DMS53 treated with DMSO at 0.1 percent for 48 hours (cell line): ENCODE measurements at regions not wholly inside any gene's neighbourhood (a gene's known extent, or its start where the extent isn't known, plus 50 kb on each side); places are given as distances from the start of the nearest gene placed in this dataset.
"Not testable (repeated sequence)": the region's sequence is repeated elsewhere in the genome, so short reads cannot be mapped to it uniquely, and the experiment has no call there.

Experiments
- DNase-seq: peaks from one replicate; lab custom pipeline; 2025; ENCODE audit not compliant: unreplicated experiment; lab: John Stamatoyannopoulos, UW

DNA sequence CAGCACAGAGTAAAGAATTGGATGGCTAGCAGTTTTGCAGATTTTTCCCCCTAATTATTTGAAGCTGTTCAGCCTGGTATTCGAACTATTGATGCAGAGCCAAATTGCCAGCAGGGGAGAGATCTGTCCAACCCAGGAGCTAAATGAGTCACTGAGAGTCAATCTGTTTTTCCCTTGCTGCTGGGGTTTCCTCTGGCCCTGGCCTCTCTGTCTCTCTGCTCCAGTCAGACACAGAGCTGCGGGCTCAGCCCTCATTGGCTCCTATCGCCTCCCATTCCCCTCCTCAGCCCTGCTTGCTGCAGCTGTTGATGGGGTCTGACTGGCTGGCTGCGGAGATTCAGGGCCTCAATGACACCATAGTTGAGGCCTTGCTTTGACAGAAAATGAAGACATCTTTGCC is 284.9 kb upstream of the NOTCH2NLA start:
- DNase-seq = not testable (repeated sequence)

DNA sequence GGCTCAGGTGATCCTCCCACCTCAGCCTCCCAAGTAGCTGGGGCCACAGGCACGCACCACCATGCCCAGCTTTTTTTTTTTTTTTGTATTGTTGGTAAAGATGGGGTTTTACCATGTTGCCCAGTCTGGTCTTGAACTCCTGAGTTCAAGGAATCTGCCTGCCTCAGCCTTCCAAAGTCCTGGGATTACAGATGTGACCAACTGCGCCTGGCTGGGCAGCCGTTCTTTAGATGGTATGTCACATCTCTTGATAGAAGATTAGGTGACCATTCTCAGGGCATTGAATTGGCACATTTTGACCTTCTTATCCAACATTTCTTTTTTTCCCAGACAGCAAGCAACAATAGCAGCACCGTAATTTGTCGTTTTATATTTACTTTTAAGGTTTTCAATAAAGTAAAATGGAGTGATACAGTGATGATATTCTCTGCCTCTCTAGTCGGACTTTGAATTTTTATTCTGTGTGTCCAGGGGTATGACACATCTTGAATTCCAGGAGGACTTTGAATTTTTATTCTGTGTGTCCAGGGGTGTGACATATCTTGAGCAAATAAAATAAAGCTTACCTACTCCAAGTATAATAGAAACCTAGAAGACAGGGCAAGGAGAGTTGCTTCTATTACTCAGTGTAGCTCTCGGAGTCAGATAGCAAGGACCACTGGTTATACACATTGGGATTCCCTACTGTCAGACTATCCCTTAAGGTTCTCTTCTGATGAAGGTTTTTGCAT is 282.4 kb upstream of the NOTCH2NLA start:
- DNase-seq = not testable (repeated sequence)

DNA sequence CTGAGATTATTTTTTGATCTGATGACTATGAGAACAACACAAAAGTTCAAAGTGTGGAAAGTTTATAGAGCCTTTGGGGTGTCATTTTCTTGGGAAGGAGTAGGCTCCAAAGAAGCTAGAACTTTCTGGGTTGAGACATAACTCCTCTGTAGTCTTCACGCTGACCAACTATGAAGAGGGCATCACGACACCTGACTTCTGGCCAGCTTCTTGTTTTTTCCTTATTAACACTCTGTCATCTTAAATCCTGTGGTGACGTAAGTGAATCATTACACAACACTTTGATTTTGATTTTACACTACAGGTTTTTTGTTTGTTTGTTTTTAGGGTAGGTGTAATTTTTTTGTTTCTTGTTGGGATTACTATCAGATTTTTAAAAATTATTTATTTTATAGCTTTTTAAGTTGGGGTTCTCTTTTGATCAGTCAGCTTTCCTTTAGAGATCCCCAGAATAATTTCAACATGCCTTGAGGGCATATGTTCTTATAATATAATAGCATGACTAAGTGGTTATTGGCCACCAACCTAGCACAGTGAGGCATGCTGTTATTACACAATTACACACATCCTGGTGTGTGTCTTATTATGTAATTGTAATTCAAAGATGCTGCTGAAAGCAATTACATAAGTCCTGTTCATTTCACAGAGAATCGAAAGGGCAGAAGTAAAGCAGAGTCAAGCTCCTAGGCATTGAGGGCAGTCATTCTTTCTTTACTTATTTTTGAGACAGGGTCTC is 281.6 kb upstream of the NOTCH2NLA start:
- DNase-seq = not testable (repeated sequence)

DNA sequence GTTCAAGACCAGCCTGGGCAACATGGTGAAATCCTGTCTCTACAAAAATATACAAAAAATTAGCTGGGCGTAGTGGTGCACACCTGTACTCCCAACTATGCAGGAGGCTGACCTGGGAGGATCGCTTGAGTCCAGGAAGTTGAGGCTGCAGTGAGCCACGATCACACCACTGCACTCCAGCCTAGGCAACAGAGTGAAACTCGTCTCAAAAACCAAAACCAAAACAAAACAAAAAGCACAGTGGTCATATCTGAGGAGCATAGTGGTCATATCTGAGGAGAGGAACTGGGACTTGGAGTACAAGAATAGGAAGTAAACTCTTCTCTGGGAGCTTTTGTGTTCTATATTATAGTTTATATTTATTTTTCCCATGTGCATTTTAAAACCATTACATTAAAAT is 275.3 kb upstream of the NOTCH2NLA start:
- DNase-seq = not testable (repeated sequence)

DNA sequence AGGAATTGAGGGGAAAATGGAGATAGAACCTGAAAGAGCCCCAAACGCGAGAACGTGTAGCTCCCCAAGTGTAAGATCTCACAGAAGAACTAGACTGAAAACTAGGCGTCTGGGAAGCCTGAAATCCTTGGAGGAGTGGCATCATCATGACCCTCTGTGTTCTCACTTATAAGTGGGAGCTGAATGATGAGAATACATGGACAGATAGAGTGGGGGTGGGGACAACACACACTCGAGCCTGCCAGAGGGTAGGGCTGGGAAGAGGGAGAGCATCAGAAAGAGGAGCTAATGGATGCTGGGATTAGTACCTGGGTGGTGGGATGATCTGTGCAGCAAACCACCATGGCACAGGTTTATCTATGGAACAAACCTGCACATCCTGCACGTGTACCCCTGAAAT is 258.7 kb upstream of the NOTCH2NLA start:
- DNase-seq = not testable (repeated sequence)

DNA sequence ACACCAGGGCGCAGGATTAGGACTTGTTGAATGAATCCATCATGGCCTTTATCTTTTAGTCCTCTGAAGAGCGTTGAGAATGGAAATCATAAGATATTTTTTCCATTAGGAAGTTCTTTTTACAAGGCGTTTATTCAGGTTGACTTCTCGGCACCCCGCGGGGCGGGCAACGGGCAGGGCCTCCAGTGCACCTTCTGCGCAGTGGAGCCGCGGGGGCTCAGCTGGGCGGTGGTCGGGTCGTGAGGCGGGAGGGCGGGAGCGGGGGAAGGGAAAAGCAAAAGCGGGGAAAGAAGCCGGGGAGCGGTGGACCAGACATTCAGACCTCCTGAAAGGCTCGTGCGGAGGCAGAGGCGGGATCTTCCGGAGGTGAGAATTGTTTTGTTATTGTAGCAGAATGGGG is 258.3 kb upstream of the NOTCH2NLA start:
- not testable (repeated sequence) for DNase-seq

DNA sequence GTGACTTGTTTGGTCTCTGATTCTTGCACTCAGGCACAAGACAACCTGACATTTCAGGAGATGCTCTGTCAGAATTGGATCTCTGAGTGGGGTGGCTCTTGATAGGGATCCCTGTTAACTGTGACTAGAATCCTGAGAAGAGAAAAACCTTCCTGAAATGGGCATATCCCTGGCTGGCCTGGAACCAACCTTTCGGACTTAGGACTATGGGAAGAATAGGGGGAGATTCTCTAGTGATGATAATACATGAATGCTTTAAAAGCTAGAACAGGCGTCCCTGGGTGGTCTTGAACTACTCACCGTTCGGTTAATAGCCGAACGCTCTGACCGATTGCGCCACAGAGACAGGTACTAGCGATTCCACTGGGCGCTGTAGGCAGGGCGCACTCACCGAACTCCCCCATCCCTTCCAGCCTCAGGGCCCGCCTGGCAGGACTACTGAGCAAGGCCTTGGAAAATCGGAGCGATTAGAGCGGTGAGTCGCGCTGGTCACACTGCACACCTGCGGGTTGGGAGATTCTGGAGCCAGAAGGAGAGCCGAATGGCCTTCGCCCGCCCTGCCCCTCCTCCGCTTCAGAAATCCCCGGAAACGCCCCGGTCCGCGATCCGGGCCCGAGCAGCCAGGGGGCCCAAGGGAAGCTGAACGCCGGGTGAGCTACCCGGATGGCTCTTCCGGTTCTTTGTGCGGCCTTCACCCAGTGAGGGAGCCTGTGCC is 257.6 kb upstream of the NOTCH2NLA start:
- peak; percentile 20 for DNase-seq

DNA sequence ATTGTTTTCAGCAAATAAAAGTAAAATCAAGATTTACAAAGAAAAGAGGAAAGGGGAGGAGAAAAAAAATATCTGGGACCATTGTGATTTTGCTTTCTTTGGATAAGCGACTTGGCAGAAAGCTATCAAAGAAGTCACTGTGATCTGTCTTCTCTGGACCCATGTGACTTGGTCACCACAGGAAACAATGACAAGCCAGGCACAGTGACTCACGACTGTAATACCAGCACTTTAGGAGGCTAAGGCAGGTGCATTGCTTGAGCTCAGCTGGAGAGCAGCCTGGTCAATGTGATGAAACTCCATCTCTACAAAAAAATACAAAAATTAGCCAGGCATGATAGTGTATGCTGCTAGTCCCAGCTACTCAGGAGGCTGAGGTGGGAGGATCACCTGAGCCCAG is 255.4 kb upstream of the NOTCH2NLA start:
- not testable (repeated sequence) for DNase-seq

DNA sequence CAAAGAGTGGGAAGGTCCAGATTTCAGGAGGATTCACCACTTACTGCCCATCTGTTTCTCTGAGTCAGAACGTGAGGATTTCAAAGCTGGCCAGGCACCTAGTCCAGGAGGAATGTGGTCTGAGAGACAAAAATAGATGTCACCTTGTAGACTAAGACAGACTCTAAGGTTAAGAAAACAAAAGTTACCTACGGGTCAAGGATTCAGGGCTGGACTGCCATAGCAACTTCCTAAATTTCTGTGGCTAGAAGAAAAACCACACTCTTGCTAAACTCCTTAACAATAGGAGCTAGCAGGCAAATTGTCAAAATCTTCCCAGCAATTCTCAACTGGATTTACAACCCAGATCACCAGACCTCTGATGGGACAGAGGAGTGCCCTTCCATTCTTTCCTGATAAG is 250.4 kb upstream of the NOTCH2NLA start:
- DNase-seq = not testable (repeated sequence)

DNA sequence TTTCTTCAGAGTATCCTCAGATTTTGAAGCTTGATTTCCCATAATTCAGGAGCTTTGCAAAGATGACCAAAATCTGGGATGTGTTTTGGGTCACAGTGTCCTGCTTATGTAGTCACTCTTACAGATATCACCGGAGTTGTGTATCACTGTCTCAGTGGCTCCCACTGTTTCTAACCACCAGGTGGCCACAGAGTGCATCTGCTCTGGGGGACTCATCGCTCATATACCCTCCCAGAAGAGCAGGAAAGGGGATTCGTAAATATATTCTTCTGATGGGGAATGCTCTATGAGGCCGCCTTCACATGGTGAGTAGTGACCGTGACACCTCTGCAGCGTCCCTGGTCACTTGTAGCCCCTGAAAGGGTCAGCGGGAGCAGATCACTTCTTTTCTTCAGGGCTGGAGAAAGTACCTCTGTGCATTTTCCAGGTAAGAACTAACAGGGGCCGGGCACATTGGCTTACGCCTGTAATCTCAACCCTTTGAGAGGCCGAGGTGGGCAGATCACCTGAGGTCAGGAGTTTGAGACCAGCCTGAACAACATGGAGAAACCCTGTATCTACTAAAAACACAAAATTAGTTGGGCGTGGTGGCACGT is 249.4 kb upstream of the NOTCH2NLA start:
- peak; percentile 18 for DNase-seq

DNA sequence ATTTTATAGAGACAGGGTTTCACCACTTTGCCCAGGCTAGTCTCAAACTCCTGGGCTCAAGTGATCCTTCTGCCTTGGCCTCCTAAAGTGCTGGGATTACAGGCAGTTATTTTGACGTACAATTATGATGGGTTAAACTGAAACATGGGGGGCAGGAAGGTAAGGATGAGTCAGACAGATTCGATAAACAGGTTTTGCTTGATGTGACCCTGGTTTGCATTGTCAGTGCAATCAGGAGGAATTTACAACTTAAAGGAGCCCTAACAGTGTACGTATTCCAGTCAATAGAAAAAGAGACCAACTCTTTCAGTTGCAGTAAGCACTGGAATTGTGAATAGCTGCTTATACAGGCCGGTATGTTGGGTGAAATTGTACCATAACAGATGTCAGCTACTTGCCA is 246.3 kb upstream of the NOTCH2NLA start:
- DNase-seq = not testable (repeated sequence)

DNA sequence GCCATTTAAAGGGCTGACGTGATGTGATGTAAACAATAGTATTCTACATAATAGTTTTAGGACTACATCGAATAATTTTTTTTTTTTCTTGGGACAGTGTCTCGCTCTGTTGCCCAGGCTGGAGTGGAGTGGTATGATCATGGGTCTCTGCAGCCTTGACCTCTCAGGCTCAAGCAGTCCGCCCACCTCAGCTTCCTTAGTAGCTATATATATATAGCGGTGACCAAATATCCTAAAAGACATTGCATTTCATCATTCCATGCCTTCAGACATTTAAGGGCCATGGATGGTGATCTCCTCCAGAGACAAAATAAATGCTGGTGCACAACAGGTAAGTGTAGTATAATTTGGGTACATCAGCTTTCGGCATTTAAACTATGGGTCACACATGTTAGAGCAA is 245.4 kb upstream of the NOTCH2NLA start:
- not testable (repeated sequence) for DNase-seq

DNA sequence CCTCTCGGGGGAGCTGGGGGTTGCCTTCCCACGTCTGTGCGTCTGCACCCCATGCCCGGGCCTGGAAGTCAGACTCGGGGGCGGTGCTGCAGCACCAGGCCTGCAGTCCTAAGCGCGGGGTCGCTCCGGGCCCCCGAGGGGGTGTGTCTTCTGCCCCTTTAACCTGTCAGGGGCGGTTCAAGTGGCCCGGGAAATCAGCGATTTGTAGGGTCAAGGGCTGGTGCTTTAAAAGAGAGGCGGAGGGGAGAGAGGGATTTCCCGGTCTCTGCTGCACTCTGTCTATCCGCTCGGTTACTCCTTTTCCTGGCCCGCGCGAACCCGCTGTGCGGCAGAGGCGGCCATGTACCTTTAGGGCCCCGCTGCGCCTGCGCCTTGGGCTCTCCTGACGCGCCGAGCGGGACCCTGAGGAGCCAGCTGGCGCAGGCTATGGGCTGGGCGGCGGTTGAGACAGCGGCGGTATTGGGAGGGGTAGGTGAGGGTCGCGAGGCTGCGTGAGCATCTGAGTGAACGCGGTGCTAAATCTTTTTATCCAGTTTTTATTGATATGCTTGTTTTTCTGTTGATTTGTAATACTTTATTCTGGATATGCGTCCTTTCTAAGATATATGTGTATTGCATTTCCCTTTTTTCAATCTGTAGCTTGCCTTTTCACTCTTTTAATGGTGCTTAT is 243.5 kb upstream of the NOTCH2NLA start:
- DNase-seq = peak; percentile 67

DNA sequence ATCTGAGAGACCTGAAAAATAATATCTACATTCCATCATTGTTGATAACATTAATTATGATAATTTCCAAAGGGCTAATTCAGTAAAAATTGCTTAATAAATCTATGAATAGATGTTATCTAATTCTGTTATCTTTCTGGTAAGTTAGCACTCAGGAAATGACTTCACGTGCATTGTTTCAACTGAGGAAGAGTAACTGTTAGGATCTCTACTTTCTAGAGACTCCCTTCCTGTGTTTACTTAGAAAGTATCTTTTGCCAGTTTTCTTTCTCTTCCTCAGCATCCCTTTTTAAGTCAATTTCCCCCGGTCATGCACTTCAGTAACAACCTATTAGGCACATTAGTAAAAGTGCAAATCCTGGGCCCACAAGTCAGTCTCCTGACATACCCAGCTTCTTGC is 231.1 kb upstream of the NOTCH2NLA start:
- not testable (repeated sequence) for DNase-seq

DNA sequence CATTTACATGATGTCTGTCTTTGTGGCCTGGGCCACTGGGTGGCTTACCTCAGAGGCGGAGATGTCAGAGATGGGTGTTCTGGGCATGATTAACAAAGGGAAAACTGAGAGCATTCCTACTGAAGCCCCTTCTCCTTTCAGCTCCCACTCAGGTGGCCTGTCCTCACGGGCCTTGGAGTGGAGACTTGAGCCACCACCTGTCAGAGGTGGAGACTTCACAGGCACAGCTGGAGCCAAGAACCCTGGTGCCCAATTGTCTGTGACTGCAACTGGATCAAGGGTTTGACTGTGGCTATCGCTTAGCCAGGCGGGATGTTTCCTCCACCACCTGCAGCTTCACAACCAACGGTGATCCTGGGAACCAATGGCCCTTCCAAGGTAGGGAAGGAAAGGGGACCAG is 230.5 kb upstream of the NOTCH2NLA start:
- DNase-seq = not testable (repeated sequence)

DNA sequence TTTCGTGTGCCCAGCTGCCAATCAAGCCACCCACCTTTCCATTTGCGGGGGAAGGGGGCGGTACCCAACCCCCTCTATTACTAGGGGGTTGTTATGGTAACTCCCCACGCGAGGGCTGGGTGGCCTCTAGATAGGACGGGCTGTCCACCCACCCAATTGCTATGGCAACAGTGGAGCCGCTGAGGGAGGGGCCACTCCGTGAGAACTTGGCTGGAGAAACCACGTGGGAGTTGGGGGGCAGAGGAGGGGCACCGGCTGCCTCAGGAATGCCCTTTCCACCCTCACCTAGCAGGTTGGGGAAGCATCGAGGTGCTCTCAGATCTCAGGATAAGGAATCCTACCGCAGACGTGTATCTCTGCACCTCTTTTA is 220.0 kb upstream of the NOTCH2NLA start:
- DNase-seq = not testable (repeated sequence)

DNA sequence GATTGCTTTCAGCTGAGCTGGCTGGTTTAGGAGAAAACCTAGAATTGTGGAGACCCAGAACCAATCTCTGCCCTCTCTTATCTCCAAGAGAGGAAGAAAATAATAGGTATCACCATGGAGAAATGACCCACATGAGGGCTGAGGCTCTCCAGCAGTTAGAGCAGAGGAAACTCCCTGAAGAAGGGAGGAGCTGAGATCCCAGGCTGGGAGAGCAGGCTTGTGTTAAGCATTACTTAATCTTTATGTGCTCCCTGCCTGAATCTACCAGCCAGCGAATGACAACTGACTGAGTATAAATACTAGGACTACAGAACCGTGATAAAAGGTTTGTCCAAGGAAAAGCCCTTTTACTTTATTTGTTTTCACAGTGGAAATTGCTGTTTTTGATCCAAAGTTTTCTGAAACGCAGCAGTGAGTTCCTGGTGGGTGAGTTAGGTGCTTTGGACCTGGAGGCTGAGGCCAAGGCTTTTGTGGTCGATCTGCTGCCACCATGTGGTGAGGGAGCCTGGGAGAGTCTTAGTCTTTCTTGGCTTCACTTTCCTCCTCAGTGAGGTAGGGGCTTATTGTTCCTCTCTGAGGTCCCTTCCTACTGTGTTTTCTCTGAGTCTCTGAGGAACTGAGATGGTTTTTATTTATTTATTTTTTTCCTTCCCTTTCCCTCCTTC is 219.5 kb upstream of the NOTCH2NLA start:
- not testable (repeated sequence) for DNase-seq

DNA sequence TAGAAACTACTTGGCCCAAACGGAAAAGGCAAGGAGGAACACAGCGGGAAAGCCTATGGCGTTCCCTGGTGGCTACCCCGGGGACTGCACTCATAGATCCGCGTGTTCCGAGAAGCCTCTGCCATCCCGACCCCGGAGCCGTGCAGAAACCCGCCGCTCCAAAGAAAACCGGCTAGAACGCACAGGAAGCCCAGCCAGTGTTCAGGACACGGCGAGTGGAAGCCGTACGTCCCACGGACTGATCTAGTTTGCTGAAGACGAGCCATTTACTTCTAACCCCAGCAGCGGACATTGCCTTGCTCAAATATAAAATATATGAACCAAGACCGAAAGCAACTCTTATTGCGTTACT is 215.0 kb upstream of the NOTCH2NLA start:
- not testable (repeated sequence) for DNase-seq

DNA sequence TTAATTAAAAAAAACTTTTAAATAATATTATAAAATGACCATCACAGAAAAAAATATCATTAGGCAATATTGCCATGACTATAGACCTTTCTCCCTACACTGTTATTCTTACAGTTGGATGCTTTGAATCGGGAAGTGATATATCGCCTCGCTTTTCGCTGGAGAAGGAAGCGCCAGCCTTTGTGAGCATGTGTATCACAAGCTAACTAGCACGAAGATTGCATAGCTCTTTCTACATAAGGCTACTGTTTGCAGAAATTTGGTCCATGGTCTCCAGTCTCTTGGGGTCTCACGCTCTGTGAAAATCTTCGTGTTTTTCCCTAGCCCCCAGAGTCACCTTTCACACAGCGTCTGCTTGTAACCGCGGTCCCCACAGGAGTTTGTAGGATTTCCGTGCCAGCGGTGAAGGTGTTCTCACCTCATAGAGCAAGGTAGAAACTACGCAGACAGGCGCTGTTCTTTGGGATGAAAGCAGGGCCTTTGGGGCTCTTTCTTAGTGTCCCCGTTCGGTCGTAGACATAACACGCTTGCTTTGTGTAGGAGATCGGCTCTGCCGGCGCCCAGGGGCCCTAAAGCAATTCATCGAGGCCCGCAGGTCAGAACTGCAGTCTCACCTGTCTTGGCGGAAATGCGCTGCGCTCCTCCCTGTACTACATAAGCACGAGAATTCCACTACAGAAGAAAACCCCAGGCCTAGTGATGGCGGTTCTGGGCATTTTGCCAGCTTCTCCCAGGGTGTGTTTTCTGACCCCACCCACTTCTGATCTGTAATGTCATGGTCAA is 214.5 kb upstream of the NOTCH2NLA start:
- not testable (repeated sequence) for DNase-seq

DNA sequence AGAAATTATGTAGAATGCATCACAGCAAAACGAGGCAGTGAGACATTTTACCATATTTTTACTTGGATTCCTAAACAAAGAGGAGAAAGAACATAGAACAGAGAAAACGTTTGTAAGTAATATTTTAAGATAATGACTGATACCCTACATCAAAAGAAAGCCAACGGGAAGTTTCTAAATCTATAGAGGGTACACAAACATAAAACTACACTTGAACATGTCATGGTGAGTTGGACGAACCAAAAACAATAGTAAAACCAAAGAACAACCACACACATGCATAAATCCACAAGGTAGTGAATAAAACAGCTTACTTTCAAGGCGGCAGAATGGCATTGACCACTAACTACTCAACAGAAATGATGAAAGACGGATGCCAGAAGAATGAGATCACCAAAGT is 209.7 kb upstream of the NOTCH2NLA start:
- not testable (repeated sequence) for DNase-seq
